Neural cell (in vitro differentiated cells): ENCODE measurements at regions not wholly inside any gene's neighbourhood (a gene's known extent, or its start where the extent isn't known, plus 50 kb on each side); places are given as distances from the start of the nearest gene placed in this dataset.
A peak's percentile ranks its signal among the peaks of the same experiment; 100 is the strongest.

Experiments
- H2AFZ ChIP-seq: fragments of 200-600, 300-800 bp; sonication (generic), shearing (Covaris generic); 2 replicates; pipeline ENCODE4 v1.6.0; 2014; ENCODE audit warnings: low read depth, mild to moderate bottlenecking, antibody characterized with exemption, low read length, moderate library complexity
- H3F3A ChIP-seq: fragments of 200-600 bp; shearing (Covaris generic); 2 replicates; pipeline ENCODE4 v1.6.1; 2016; ENCODE audit warnings: mild to moderate bottlenecking, moderate library complexity, mixed read lengths, antibody characterized with exemption, low read length; ENCODE audit not compliant: insufficient read depth, poor library complexity, severe bottlenecking
- H3K27ac ChIP-seq: fragments of 200-600, 300-800 bp; sonication (generic), shearing (Covaris generic); 2 replicates; pipeline ENCODE4 v1.5.1; 2014; ENCODE audit warnings: mild to moderate bottlenecking, low read length, moderate library complexity
- H3K27me3 ChIP-seq: fragments of 300-800, 200-600 bp; sonication (generic), shearing (Covaris generic); 2 replicates; pipeline ENCODE4 v1.6.0; 2014; ENCODE audit warnings: mild to moderate bottlenecking, low read depth, low read length, moderate library complexity; ENCODE audit not compliant: insufficient read depth
- H3K36me3 ChIP-seq: fragments of 300-800, 200-600 bp; sonication (generic), shearing (Covaris generic); 2 replicates; pipeline ENCODE4 v1.5.1; 2014; ENCODE audit warnings: mild to moderate bottlenecking, antibody characterized with exemption, low read length, moderate library complexity; ENCODE audit not compliant: insufficient read depth
- H3K4me2 ChIP-seq: fragments of 300-800, 200-600 bp; sonication (generic), shearing (Covaris generic); 2 replicates; pipeline ENCODE4 v1.6.0; 2014; ENCODE audit warnings: mild to moderate bottlenecking, low read length
- H3K4me3 ChIP-seq: fragments of 300-800, 200-600 bp; sonication (generic), shearing (Covaris generic); 2 replicates; pipeline ENCODE4 v1.5.1; 2014; ENCODE audit warnings: mild to moderate bottlenecking, low read length, moderate library complexity
- H3K79me2 ChIP-seq: fragments of 200-600 bp; shearing (Covaris generic); replicated peaks from 2 replicates; pipeline ENCODE4 v1.6.0; 2014; ENCODE audit warnings: mild to moderate bottlenecking, low read length, moderate library complexity; ENCODE audit not compliant: insufficient read depth
- H3K9ac ChIP-seq: fragments of 300-800, 200-600 bp; sonication (generic), shearing (Covaris generic); 2 replicates; pipeline ENCODE4 v1.6.1; 2016; ENCODE audit warnings: mild to moderate bottlenecking, low read length, mixed read lengths
- H3K9me2 ChIP-seq: fragments of 200-600 bp; shearing (Covaris generic); 2 replicates; pipeline ENCODE4 v1.6.1; 2016; ENCODE audit warnings: mild to moderate bottlenecking, low read length, mixed read lengths; ENCODE audit not compliant: insufficient read depth
- H3K9me3 ChIP-seq: fragments of 200-600, 300-800 bp; sonication (generic), shearing (Covaris generic); 2 replicates; pipeline ENCODE4 v1.6.1; 2016; ENCODE audit warnings: mild to moderate bottlenecking, mixed run types, low read length, moderate library complexity, mixed read lengths
- H4K20me1 ChIP-seq: fragments of 200-600 bp; shearing (Covaris generic); 2 replicates; pipeline ENCODE4 v1.6.1; 2016; ENCODE audit warnings: mild to moderate bottlenecking, mixed run types; ENCODE audit not compliant: insufficient read depth
- CTCF ChIP-seq: fragments of 450-650 bp; IDR thresholded peaks from 2 replicates; pipeline ENCODE4 v1.5.1; 2014; ENCODE audit warnings: antibody characterized with exemption, mild to moderate bottlenecking, moderate library complexity; ENCODE audit not compliant: poor library complexity, severe bottlenecking
- EP300 ChIP-seq: fragments of 450-650 bp; conservative IDR thresholded peaks from 2 replicates; pipeline ENCODE4 v1.6.1; 2014; ENCODE audit warnings: antibody characterized with exemption, mild to moderate bottlenecking, moderate library complexity; ENCODE audit not compliant: poor library complexity, severe bottlenecking
- EZH2 ChIP-seq: fragments of 200-600, 300-800 bp; shearing (Covaris generic), sonication (generic); IDR thresholded peaks from 2 replicates; pipeline ENCODE4 v1.6.1; 2014; ENCODE audit warnings: antibody characterized with exemption, low read length, borderline replicate concordance, mild to moderate bottlenecking; ENCODE audit not compliant: insufficient read depth, poor library complexity, severe bottlenecking
- MXI1 ChIP-seq: fragments of 450-650 bp; conservative IDR thresholded peaks from 2 replicates; pipeline ENCODE4 v1.6.1; 2014; ENCODE audit warnings: antibody characterized with exemption, mild to moderate bottlenecking; ENCODE audit not compliant: poor library complexity, severe bottlenecking
- POLR2AphosphoS5 ChIP-seq: IDR thresholded peaks from 2 replicates; pipeline ENCODE4 v1.6.1; 2012
- RAD21 ChIP-seq: fragments of 450-650 bp; conservative IDR thresholded peaks from 2 replicates; pipeline ENCODE4 v1.6.1; 2014; ENCODE audit warnings: antibody characterized with exemption, mild to moderate bottlenecking, moderate library complexity
- REST ChIP-seq: IDR thresholded peaks from 2 replicates; pipeline ENCODE4 v1.6.1; 2012; ENCODE audit warnings: borderline replicate concordance
- SMC3 ChIP-seq: fragments of 450-650 bp; conservative IDR thresholded peaks from 2 replicates; pipeline ENCODE4 v1.6.1; 2014; ENCODE audit warnings: antibody characterized with exemption, mild to moderate bottlenecking, moderate library complexity; ENCODE audit not compliant: poor library complexity
- TAF1 ChIP-seq: IDR thresholded peaks from 2 replicates; pipeline ENCODE4 v1.6.1; 2012; ENCODE audit warnings: low read depth

GRCh38 chr1:37303884-37304574 lies 170.4 kb upstream of the ZC3H12A start:
- Histone ChIP-seq H3K27ac (no peak overlapping the region), H3K79me2 (no peaks in the 10 kb centered on the region), H3K9me3 (no peaks in the 10 kb centered on the region), H3K9ac (no peak overlapping the region), H2AFZ (no peak overlapping the region), H3K4me2 (no peak overlapping the region), H3K4me3 (no peak overlapping the region), H4K20me1 (no peaks in the 10 kb centered on the region), H3F3A (no peaks in the 10 kb centered on the region), H3K27me3 (no peaks in the 10 kb centered on the region), H3K9me2 (no peaks in the 10 kb centered on the region), H3K36me3 (no peaks in the 10 kb centered on the region)
- TF ChIP-seq TAF1 = no peak
- no peak for TF ChIP-seq MXI1
- TF ChIP-seq EP300 = peak; percentile 68
- TF ChIP-seq REST = peak; percentile 85
- peak; percentile 83 for TF ChIP-seq POLR2AphosphoS5
- peak; percentile 20 for TF ChIP-seq CTCF

GRCh38 chr1:37305108-37305507 lies 169.3 kb upstream of the ZC3H12A start:
- Histone ChIP-seq H3K27me3 (no peaks in the 10 kb centered on the region), H4K20me1 (no peaks in the 10 kb centered on the region), H2AFZ (no peak overlapping the region), H3K27ac (no peak overlapping the region), H3K4me2 (no peak overlapping the region), H3K4me3 (no peak overlapping the region), H3F3A (no peaks in the 10 kb centered on the region), H3K9me2 (no peaks in the 10 kb centered on the region), H3K9me3 (no peaks in the 10 kb centered on the region), H3K79me2 (no peaks in the 10 kb centered on the region), H3K36me3 (no peaks in the 10 kb centered on the region), H3K9ac (no peak overlapping the region)
- no peak for TF ChIP-seq EP300
- no peak for TF ChIP-seq REST
- no peak for TF ChIP-seq EZH2
- TF ChIP-seq POLR2AphosphoS5 = no peak
- TF ChIP-seq CTCF = no peak
- no peak for TF ChIP-seq SMC3
- TF ChIP-seq MXI1 = no peak
- no peak for TF ChIP-seq TAF1
- no peak for TF ChIP-seq RAD21
